ENCODE measurements at regions not wholly inside any gene's neighbourhood (a gene's known extent, or its start where the extent isn't known, plus 50 kb on each side); places are given as distances from the start of the nearest gene placed in this dataset.

- no peak for DNase-seq (ENCODE audit: low read depth in 2 of 2)
These were observed 88.0 kb upstream of the CTNNA1 start for GRCh38 chr5:138665261-138665660.

- DNase-seq (ENCODE audit: low read depth in 2 of 2): no peak
These were observed 88.8 kb upstream of the CTNNA1 start for GRCh38 chr5:138664276-138664943.

GRCh38 chr5:138663561-138663960 is 88.4 kb upstream of the HSPA9 start:
- DNase-seq (ENCODE audit: low read depth in 2 of 2): no peak

- DNase-seq (ENCODE audit: low read depth in 2 of 2): peak in 1 of 2 donors; percentile 7
These were observed 87.8 kb upstream of the HSPA9 start for GRCh38 chr5:138663009-138663408.

GRCh38 chr5:138662599-138662998 is 87.4 kb upstream of the HSPA9 start:
- no peak for DNase-seq (ENCODE audit: low read depth in 2 of 2)

- DNase-seq (ENCODE audit: low read depth in 2 of 2): no peak
These were observed 86.8 kb upstream of the HSPA9 start for GRCh38 chr5:138661991-138662434.

- no peak for DNase-seq (ENCODE audit: low read depth in 2 of 2)
These were observed 86.2 kb upstream of the HSPA9 start for GRCh38 chr5:138661291-138661960.

- no peak for DNase-seq (ENCODE audit: low read depth in 2 of 2)
These were observed 84.9 kb upstream of the HSPA9 start for GRCh38 chr5:138660051-138660572.

- DNase-seq (ENCODE audit: low read depth in 2 of 2): no peak
These were observed 84.4 kb upstream of the HSPA9 start for GRCh38 chr5:138659561-138659960.

GRCh38 chr5:138659121-138659520 is 83.9 kb upstream of the HSPA9 start:
- no peak for DNase-seq (ENCODE audit: low read depth in 2 of 2)

- DNase-seq (ENCODE audit: low read depth in 2 of 2): no peak
These were observed 83.5 kb upstream of the HSPA9 start for GRCh38 chr5:138658676-138659075.

GRCh38 chr5:138657360-138657759 is 82.2 kb upstream of the HSPA9 start:
- DNase-seq (ENCODE audit: low read depth in 2 of 2): no peak

- no peak for DNase-seq (ENCODE audit: low read depth in 2 of 2)
These were observed 81.7 kb upstream of the HSPA9 start for GRCh38 chr5:138656916-138657315.

- no peak for DNase-seq (ENCODE audit: low read depth in 2 of 2)
These were observed 80.5 kb upstream of the HSPA9 start for GRCh38 chr5:138655530-138656190.

- peak; percentile 74 to 81 for DNase-seq (ENCODE audit: low read depth in 2 of 2)
These were observed 79.2 kb upstream of the HSPA9 start for GRCh38 chr5:138654281-138654867.

- DNase-seq (ENCODE audit: low read depth in 2 of 2): no peak
These were observed 78.3 kb upstream of the HSPA9 start for GRCh38 chr5:138653502-138653901.

- DNase-seq (ENCODE audit: low read depth in 2 of 2): no peak
These were observed 76.5 kb upstream of the HSPA9 start for GRCh38 chr5:138651767-138652117.

- no peak for DNase-seq (ENCODE audit: low read depth in 2 of 2)
These were observed 76.0 kb upstream of the HSPA9 start for GRCh38 chr5:138651058-138651766.

GRCh38 chr5:138650196-138650595 is 75.0 kb upstream of the HSPA9 start:
- no peak for DNase-seq (ENCODE audit: low read depth in 2 of 2)

GRCh38 chr5:138649775-138650174 is 74.6 kb upstream of the HSPA9 start:
- no peak for DNase-seq (ENCODE audit: low read depth in 2 of 2)

- DNase-seq (ENCODE audit: low read depth in 2 of 2): no peak
These were observed 74.1 kb upstream of the HSPA9 start for GRCh38 chr5:138649316-138649720.

GRCh38 chr5:138648841-138649240 is 73.6 kb upstream of the HSPA9 start:
- no peak for DNase-seq (ENCODE audit: low read depth in 2 of 2)

All from stimulated activated CD8-positive, alpha-beta memory T cell treated with anti-CD3 and anti-CD28 coated beads, Interleukin-7, amount 100 ng/mL, for 4 hours (primary cell).